Left renal pelvis (tissue), 4 donors: ENCODE measurements at regions not wholly inside any gene's neighbourhood (a gene's known extent, or its start where the extent isn't known, plus 50 kb on each side); places are given as distances from the start of the nearest gene placed in this dataset.

Experiments used
- DNase-seq, 4 donors: peaks; one replicate each; pipeline ENCODE4 v3.0.0-alpha.2; 2013; ENCODE audit warnings: low read depth in 4 of 4, low spot score in 3 of 4

DNA sequence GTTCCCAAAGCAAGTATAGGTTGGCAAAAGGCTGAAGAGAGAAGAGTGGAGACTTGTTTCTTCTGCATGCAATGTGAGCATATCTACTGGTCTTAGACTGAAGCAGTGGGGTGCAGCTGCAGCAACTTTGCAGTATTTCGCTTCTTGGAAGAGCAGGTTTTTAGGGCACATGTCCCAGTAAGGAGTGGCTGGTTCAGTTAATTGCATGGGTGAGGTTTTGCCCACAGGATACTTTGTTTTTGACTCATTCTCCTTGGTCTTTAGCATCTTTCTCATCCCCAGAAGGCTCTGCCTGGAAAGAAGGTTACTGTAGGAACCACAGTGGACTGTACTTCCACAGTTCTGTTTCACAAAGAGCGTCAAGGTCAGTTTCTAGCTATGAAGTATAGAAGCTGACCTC lies 68.0 kb upstream of the NR3C2 start:
- no peak for DNase-seq

DNA sequence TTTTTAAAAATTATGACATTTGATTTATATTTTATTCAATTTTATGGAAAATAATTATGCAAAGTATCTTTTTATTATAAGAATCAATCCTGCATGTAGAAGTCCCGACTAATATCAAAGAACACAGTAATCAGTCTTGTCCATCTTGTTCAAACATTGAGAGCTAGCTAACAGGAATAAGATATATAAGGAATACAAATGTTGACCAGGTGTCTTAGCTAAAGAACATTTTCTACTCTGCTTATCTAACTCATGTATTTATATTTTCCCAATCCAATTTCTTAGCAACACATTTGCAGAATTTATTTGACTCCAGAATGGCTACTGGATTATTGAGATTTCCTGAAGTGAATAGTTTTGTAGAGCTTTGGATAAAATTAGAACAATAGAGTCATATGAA lies 61.5 kb upstream of the NR3C2 start:
- no peak for DNase-seq

DNA sequence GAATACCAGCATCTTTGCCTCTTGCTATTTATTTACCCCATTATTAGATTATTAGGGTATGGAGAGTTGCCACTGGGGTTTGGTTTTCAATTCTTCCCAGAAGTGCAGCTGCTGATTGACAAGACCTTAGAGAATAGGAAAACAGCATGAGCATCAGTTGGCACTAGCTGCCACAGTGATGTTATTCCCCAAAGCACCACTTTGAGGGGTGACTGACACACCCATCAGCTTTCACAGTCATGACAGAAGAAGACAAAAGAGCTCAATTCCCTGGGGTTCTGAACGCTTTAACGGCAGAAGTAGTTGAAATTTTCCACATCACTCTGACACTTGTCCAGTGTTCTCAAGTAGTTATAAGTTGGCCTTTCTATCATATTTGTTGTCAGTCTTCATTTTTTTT lies 55.0 kb upstream of the NR3C2 start:
- no peak for DNase-seq

DNA sequence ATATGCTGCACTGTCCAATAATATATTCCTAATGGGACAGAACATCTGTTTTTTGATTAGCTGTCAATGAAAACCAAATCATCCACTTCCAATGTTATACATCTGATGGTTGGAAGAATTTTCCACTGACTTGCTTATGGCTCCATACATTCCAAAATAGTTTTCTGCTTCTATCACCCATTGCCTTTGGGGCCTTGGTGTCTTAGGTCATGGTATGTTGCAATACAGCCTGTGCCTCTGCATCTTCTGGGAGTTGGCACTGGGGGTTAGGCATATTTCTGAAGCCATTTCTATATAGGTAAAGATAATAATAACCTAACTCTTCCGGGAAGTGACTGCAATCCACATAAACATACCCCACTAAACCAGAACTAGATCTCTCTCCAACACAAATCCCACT lies 53.2 kb upstream of the NR3C2 start:
- DNase-seq: no peak
